Superior temporal gyrus (tissue), 1 donor: ENCODE measurements at regions not wholly inside any gene's neighbourhood (a gene's known extent, or its start where the extent isn't known, plus 50 kb on each side); places are given as distances from the start of the nearest gene placed in this dataset.
A peak's percentile ranks its signal among the peaks of the same experiment; 100 is the strongest.
"Not testable (repeated sequence)": the region's sequence is repeated elsewhere in the genome, so short reads cannot be mapped to it uniquely, and the experiment has no call there.

Source experiments
- DNase-seq: peaks from one replicate; pipeline ENCODE4 v3.0.0-alpha.2; 2016; ENCODE audit errors: extremely low spot score

DNA sequence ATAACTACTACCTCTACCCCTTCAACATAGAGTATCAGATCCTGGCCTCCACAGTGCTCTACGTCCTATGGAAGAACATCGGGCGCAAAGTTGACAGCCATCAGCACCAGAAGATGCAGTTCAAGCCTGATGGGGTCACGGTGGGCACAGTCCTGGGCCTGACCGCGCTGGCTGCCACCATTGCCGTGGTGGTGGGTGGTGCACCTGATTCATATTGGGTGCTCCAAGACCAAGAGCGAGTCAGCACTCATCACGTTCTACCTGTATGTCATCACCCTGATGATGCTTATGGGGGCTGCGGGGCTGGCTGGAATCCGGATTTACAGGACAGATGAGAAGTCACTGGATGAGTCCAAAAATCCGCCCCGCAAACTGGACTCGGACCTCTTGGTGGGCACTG lies 846.4 kb downstream of the RPIA start:
- not testable (repeated sequence) for DNase-seq

DNA sequence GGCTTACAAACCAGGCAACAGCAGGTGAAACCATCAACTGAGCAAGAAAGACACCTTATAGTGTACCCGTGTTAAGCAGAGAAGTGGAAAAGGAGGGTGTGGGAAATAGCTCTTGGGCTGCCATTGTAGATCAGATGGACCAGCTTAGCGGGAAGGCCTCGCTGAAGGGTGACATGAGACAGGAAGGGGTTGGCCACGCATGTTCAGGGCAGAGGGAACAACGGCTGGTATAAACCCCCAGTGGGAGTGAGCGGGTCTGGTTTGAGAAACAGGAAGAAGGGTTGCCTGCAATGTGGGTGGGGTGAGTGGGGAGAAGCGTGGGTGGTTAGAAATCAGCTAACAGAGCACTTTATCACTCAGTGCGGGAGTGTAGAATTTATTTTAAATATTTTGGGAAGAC lies 852.6 kb downstream of the RPIA start:
- DNase-seq, result not testable (repeated sequence)

DNA sequence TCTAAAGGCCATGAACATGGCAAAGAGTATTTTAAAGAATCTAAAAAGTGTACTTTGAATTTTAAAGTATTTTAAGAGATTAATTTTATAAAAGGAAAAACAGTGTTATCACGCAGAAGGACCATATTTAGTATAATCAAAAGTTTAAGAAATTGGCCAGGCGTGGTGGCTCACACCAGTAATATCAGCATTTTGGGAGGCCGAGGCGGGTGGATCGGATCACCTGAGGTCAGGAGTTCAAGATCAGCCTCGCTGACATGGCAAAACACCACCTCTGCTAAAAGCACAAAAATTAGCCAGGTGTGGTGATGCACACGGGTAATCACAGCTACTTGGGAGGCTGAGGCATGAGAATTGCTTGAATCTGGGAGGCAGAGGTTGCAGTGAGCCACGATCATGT lies 887.7 kb downstream of the RPIA start:
- not testable (repeated sequence) for DNase-seq

DNA sequence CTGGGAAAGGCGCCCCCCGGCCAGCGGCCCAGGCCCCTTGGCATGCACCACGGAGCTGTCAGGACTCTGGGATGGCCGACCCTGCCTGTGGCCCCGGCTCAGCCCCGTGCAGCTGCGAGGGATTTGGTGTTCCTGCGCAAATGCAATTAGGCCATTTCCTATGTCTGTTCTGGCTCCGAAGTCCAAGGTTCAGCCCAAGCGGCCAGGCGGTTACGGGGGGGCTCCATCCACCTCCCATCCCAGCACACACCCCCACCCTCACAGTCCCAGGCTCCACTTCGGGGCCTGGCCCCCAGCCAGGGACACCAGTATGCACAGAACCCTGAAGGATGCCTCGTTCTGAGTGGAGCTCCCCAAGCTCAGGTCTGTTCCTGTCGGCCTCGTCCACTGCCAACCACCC lies 891.3 kb downstream of the RPIA start:
- not testable (repeated sequence) for DNase-seq

DNA sequence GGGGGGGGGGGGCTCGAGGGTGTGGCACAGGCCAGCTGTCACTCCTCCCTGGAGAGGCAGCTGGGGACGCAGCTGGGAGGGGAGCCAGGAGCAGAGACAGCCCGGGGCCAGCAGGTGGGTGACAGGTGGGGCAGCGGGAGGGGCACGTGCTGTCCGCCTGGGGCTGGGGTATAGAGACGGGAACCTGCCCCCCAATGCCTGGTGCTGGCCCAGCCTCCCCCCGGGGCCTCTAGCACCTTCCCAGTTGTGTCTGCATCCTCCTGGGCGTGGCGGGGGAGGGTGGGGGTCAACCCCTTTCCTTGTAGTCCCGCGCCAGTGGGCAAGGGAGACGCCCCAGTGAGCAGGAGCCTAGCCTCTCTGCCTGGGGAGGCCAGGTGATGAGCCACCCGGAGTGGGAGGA lies 892.6 kb downstream of the RPIA start:
- not testable (repeated sequence) for DNase-seq

DNA sequence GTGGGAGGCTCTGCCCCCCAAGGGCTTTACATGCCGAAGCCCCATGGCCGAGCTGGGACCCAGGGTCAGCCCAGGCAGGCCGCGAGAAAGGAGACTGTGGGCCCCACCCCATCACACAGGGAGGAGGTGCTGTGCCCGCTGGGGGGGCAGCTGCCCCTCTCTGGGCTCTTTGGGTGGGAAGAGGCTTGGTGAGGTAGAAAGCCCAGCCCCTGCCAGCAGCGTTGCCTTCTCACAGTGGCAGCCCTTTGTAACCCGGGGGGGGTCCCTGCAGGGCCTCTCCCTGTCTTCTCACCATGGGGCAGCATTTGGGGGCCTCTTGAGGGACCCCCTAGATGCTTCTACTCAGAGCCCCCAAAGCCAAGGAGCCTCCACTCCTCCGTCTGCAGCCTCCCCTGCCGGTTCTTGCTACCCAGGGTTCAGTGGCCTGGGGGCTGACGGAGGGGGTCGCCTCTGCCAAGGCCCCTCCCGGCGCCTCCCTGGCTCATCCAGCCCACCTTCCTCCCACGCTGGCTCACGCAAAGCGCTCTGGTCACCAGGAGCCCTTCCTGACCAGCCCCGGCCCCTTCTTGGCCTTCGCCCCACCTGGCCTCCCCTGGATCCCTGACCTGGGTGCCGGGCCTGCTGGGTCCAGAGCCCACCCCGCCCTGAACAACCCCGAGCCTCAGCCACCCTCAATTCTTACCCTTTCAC lies 893.5 kb downstream of the RPIA start:
- DNase-seq, result not testable (repeated sequence)

DNA sequence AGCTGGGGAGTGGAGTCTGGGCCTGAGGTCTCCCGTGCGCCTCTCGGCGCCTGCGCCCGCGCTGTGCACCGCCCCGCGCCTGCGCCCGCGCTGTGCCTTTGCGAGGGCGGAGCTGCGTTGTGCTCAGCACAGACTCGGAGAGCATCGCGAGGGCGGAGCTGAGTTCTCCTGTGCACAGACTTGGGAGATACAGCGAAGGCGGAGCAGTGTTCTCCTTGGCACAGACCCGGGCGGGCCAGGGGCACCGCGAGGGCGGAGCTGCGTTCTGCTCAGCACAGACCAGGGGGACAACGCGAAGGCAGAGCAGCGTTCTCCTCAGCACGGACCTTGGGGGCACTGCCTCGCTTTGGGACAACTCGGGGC lies 894.1 kb downstream of the RPIA start:
- peak; percentile 28 for DNase-seq

DNA sequence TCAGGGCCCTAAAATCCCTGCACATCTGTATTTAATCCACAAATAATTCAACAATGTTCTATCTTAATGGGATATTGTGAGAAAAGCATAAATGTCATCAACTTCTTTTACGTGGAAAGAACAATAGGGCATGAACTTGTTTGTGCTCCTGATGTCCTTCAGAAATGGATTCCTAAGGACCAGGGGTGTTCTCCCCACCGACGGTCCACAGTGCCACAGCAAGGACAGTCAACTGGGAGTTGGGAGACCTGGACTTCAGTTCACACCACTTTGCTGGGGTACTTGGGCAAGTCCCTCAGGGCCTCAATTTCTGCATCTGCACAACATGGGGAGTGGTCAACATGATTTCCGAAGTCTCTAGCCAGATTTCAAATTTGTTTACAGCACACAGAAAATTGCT lies 908.4 kb downstream of the RPIA start:
- not testable (repeated sequence) for DNase-seq

DNA sequence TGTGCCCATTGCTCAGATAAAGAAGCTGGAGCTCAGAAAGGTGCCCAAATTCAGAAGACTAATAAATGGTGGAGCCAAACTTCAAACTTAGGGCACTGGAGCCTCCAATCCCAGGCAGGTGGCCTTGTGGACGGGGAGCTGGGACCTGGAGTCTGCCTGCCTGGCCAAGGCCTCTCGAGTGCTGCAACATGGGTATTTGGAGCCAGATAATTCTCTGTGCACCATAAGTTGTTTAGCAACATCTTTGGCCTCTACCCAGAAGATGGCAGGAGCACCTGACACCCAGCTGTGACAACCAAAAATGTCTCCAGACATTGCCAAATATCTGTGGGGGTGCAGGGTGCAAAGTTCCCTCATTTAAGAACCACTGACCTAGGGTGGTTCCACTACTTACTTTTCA lies 915.0 kb downstream of the RPIA start:
- DNase-seq, result not testable (repeated sequence)

DNA sequence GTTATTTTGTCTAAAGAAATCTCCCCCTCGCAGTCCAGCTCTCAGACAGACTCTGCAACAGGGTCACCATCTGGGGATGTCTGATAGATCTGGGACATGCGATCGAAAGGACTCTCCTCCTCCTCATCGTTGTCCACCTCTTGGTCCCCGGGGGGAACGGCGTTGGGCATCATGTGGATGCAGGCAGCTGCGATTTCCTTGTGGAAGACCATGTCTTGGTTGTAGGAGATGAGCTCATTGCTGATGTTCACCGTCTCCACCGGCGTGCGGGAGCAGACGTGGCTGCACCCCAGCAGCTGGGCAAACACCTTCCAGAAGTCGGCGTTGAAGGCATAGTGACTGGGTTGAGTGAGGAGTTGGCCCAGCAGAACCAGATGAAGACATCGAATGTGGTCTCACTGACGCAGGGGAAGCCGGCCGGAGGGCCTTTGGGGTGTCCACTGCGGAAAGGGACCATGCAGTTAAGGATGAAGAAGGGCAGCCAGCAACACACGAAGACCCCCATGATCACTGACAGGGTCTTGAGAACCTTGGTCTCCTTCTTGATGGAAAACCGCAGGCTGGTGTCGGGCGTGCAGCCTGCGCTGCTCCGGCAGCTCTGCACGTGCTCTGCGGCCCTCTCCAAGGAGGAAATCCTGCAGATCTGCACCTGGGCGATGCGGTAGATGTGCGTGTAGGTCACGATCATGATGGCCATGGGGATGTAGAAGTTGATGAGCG lies 918.9 kb downstream of the RPIA start:
- DNase-seq, result not testable (repeated sequence)

DNA sequence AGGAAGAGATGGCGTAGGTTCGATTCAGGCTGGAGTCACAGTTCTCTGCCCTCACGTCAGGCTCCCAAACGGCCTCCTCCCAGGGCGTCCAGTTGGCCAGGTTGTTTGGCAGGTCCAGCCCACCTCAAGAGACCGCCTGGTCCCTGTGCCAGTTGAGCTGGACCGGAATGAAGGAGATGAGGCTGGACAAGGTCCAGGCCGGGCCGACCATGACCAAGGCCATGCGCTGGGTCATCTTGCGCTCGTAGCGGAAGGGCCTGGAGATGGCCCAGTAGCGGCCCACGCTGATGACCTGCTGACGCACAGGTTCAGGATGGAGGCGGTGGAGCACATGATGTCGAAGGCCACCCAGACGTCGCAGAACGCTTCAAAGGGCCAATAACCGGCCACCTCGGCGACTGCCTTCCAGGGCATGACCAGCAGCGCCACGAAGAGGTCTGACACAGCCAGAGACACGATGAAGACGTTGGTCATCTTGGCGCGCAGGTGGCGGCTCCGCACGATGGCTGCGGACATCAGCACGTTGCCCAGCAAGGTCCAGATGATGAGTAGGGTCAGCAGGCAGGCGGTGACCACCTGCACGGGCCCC lies 919.5 kb downstream of the RPIA start:
- not testable (repeated sequence) for DNase-seq

DNA sequence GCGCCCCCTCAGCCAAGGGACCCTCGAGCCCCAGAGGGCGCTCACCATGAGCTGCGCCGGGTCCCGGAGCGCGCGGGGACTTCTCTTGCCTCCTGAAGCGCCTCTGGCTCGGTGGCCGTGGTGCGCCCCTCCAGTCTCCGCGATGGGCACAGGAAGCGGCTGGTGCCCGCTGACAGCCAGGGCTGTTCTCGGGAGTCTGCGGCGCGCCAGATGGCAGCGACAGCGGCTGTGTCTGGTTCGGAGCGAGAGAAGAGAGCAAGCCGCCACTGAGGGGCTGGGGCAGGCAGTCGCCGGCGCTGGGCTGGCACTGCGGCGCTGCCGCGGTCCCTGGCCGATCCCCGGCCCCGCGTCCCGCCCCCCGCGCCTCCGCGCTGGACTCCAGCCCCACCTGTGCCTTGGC lies 920.2 kb downstream of the RPIA start:
- DNase-seq, result not testable (repeated sequence)

DNA sequence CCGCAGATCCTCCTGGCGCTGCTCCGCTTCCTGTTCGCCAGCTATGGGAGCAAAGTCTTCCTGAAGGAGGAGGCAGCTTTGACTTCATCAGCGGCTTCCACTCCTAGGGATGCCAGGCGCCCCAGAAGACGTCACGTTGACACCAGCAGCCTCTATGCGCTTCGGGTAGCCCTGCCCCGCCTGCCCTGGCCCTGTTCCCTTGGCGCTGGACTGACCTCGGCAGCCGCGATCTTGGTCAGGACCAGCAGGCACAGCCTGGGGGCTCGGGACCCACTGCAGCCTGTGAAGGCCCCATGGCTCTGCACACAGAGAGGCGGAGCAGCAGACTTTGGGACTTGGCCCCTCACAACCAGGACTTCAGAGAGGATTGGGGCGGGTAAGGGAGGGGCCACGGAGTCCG lies 957.8 kb downstream of the RPIA start:
- not testable (repeated sequence) for DNase-seq

DNA sequence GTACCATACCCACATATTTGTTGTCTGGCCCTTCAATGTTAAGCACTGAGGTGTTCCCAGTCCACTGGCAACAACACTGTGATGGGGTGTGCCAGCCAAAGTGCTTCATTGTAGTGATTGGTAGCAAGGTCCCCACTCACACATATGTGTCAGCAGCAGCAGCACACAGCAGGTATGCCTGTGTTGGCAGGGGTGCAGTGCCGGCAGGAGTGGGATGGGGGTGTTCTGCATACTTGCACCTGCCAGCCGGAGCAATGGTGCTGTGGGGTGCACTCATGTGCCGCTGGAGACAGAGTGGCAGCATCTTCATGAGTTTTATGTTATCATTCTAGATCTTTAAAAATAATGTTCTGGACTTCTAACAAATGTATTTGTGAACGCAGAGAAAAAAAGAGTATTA lies 987.8 kb downstream of the RPIA start:
- not testable (repeated sequence) for DNase-seq
